Pancreas (tissue), 10 donors: ENCODE measurements at regions not wholly inside any gene's neighbourhood (a gene's known extent, or its start where the extent isn't known, plus 50 kb on each side); places are given as distances from the start of the nearest gene placed in this dataset.
"Not testable (repeated sequence)": the region's sequence is repeated elsewhere in the genome, so short reads cannot be mapped to it uniquely, and the experiment has no call there.

Experiments used
- ATAC-seq, 4 donors: fragments of 200-7000 bp; cut with Tn5 transposase; one replicate each; pipeline versions ENCODE4 v1.8.0 to v1.9.1; 2020; ENCODE audit warnings: mild to moderate bottlenecking in 4 of 4, moderate library complexity in 4 of 4
- DNase-seq, 6 donors: peaks; one replicate each; pipeline ENCODE4 v3.0.0-alpha.2; 2020
- FAIRE-seq: peaks from 2 replicates; lab custom pipeline; 2012; peaks lifted over from hg19 to GRCh38; lab: Jason Lieb, UNC
- H3K27ac ChIP-seq, 4 donors: fragments of 200-600 bp; sonication (generic); 1 replicate in 3 of 4; 2 replicates in 1 of 4; pipeline versions ENCODE4 v1.5.0 to v1.8.0; 2020
- H3K27me3 ChIP-seq, 4 donors: fragments of 200-600 bp; one replicate each; pipeline ENCODE4 v1.8.0; 2021
- H3K36me3 ChIP-seq, 3 donors: fragments of 200-600 bp; sonication (generic) in 1 of 3; one replicate each; pipeline versions ENCODE4 v1.5.0 to v1.8.0; 2020 to 2021
- H3K4me1 ChIP-seq, 3 donors: fragments of 200-600 bp; one replicate each; pipeline ENCODE4 v1.8.0; 2021
- H3K4me3 ChIP-seq, 4 donors: fragments of 200-600 bp; sonication (generic) in 2 of 4; one replicate each; pipeline versions ENCODE4 v1.5.0 to v1.8.0; 2020 to 2021
- H3K9me3 ChIP-seq, 4 donors: fragments of 200-600 bp; one replicate each; pipeline ENCODE4 v1.8.0; 2021
- WGBS, 2 donors: extraction: QIAGEN DNeasy Blood & Tissue Kit; methylation state at CpG; one replicate each; pipeline ENCODE4 v1.1.7; 2013; 5-methylcytosine and 5-hydroxymethylcytosine counted together
- intact Hi-C, 3 donors: fragments of 100-400 bp; cut with DNase I; formaldehyde crosslinking; loops; one replicate each; pipeline versions ENCODE4 v1.11.1 to v1.14.2; 2022
- TF ChIP-seq, protein P1 (sequence below), 4 donors: fragments of 200-600 bp; sonication (generic) in 3 of 4; IDR thresholded peaks; one replicate each; pipeline versions ENCODE4 v1.5.0 to v1.8.0; 2021; ENCODE audit warnings: antibody characterized with exemption in 4 of 4
- donor health status: healthy with polysubstance abuse.
- donor health status: DM: no; HTN: no; CAD: no; lungs with moderate emphysema.
- donor health status: DM: no; HTN: no; CAD: no.
- donor health status: control.
- donor health status: control.
- donor health status: Bipolar disorder and iron deficiency.
- donor health status: DM: yes; HTN: yes; CAD: no.
- donor health status: DM: no; HTN: no; CAD: no.
- donor health status: DM: no; HTN: no; CAD: no.
- donor health status: DM: yes; HTN: yes; CAD: no.

DNA sequence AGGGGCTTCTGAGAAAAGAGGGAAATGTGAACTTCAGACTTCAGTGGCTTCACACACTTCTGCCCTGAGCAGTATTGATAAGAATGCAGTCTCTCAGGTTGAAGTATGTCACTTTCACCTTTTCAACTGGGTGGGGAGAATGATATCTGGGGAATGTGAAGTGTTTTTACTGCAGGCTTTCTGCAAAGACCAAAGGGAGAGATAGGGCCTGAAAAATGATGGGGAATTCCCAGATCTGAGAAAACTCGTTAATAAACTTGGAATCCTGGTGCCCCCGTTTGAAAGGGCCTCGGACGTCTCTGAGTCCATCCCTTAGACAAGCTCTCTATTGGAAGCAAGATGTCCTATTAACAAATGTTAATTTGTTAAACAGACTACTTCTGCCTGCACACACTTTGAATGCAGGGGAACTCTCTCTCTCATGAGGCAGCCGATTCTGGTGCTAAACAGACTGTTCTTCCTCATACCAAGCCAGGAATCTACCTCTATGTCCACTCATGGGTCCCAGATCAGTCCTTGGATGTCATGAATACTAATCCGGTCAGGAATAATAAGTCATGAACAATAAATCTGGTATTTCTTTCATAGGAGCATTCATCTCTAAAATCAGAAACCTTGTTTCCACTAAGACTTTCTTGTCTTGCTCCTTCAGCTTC, 193.6 kb downstream of the JCAD start:
- ATAC-seq (peak in 3 of 4 donors; percentile 12 to 75 (median 71)), DNase-seq (no peak), FAIRE-seq (no peak)
- no peak overlapping the region for H3K4me3 ChIP-seq
- WGBS, 2 donors = 51 to 54% methylated on average over 6 of the region's 6 CpGs
- no peaks in the 10 kb centered on the region for H3K27me3 ChIP-seq
- H3K27ac ChIP-seq = peak overlapping the region in 1 of 4 donors; percentile 5
- H3K36me3 ChIP-seq = no peaks in the 10 kb centered on the region
- no peaks in the 10 kb centered on the region for H3K9me3 ChIP-seq
- intact Hi-C loops = no loop called here
- no peaks in the 10 kb centered on the region for H3K4me1 ChIP-seq
- TF ChIP-seq, protein P1, sequence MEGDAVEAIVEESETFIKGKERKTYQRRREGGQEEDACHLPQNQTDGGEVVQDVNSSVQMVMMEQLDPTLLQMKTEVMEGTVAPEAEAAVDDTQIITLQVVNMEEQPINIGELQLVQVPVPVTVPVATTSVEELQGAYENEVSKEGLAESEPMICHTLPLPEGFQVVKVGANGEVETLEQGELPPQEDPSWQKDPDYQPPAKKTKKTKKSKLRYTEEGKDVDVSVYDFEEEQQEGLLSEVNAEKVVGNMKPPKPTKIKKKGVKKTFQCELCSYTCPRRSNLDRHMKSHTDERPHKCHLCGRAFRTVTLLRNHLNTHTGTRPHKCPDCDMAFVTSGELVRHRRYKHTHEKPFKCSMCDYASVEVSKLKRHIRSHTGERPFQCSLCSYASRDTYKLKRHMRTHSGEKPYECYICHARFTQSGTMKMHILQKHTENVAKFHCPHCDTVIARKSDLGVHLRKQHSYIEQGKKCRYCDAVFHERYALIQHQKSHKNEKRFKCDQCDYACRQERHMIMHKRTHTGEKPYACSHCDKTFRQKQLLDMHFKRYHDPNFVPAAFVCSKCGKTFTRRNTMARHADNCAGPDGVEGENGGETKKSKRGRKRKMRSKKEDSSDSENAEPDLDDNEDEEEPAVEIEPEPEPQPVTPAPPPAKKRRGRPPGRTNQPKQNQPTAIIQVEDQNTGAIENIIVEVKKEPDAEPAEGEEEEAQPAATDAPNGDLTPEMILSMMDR (IDR thresholded peaks at IDR 0.05) = no peak

DNA sequence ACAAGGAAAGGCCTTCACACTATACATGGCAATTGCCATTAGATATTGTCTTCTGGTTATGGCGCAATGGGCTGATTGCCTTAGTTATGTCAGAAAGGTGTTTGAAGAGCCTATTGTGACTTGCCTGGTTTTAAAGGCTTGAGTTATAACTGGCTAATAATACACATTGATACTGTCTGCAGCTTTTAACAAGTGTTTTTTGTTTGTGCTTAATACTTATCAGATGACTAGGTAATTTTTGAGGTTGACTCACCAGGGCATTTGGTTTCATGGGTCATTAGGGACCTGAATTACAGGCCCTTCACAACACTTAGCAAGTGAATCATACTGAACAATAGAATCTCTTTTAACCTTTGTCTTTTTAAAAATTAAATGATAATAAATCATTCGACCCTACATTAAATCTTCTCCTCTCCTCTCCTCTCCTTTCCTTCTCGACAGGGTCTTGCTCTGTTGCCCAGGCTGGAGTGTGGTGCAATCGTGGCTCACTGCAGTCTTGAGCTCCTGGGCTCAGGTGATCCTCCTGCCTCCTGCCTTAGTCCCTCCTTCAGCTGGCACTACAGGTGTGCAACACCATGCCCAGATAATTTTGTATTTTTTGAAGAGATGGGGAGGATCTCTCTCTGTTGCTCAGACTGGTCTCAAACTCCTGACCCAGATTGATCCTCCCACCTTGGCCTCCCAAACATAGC, 196.3 kb downstream of the JCAD start:
- intact Hi-C loops = no loop called here
- no peak for FAIRE-seq
- H3K4me3 ChIP-seq = no peak overlapping the region
- 61 to 66% methylated on average over 4 of the region's 4 CpGs for WGBS, 2 donors
- DNase-seq = no peak
- TF ChIP-seq, protein P1 (IDR thresholded peaks at IDR 0.05) = no peak
- H3K36me3 ChIP-seq = no peaks in the 10 kb centered on the region
- no peaks in the 10 kb centered on the region for H3K4me1 ChIP-seq
- no peaks in the 10 kb centered on the region for H3K27me3 ChIP-seq
- ATAC-seq = peak in 3 of 4 donors; percentile 14 to 60 (median 54)
- no peaks in the 10 kb centered on the region for H3K9me3 ChIP-seq
- peak overlapping the region in 1 of 4 donors; percentile 39 for H3K27ac ChIP-seq

DNA sequence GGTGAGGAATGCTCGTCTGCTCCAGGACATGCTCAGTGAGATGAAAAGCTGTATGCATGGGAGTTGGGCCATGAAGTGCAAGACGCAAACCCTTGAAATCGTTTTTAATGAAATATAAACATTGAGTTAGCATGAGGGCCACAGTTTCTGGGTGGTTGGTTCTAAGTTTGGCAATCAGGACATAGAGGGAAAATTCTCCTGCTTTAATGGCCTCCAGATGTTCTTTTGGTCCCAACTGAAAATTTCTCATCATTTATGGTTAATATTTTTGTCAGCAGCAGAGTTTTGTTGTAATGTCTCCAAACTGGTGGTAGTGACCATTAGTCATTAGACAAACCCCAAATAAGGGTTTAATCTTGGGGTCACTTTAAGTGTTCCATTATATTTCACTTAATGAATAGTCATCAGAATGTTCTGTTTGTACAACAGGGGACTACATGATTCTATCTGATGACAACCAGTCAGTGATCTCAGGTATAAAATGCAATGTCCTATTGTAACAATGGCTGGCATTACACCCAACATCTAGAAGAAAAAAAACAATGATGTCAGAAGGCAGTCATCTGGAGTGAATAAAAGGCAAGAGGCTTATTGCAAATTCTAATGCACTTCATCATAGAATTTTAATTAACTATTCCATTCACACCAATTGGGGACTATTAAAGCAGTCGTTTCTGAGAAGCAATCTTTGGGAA, 197.4 kb downstream of the JCAD start:
- no peak overlapping the region for H3K4me3 ChIP-seq
- 61 to 83% methylated on average over 4 of the region's 4 CpGs for WGBS, 2 donors
- TF ChIP-seq, protein P1 (IDR thresholded peaks at IDR 0.05) = no peak
- no peaks in the 10 kb centered on the region for H3K9me3 ChIP-seq
- intact Hi-C loops = no loop called here
- H3K4me1 ChIP-seq = no peaks in the 10 kb centered on the region
- no peaks in the 10 kb centered on the region for H3K36me3 ChIP-seq
- FAIRE-seq = no peak
- ATAC-seq = no peak
- H3K27me3 ChIP-seq = no peaks in the 10 kb centered on the region
- DNase-seq = no peak
- H3K27ac ChIP-seq = no peak overlapping the region

DNA sequence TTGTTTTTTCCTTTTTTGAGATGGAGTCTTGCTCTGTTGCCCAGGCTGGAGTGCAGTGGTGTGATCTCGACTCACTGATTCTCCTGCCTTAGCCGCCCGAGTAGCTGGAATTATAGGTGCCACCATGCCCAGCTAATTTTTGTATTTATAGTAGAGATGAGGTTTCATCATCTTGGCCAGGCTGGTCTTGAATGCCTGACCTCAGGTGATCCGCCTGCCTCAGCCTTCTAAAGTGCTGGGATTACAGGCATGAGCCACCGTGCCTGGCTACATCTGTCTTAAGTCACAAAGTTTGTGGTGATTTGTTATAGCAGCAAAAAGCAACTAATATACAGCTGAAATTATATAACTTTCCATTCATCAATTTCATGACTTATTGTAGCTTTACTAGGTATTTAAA, 198.2 kb downstream of the JCAD start:
- WGBS, 2 donors = 86 to 96% methylated on average over 5 of the region's 5 CpGs
- H3K9me3 ChIP-seq, H3K27ac ChIP-seq, ATAC-seq, H3K4me1 ChIP-seq, H3K4me3 ChIP-seq, H3K27me3 ChIP-seq, FAIRE-seq, H3K36me3 ChIP-seq, intact Hi-C loops, DNase-seq: not testable (repeated sequence)

DNA sequence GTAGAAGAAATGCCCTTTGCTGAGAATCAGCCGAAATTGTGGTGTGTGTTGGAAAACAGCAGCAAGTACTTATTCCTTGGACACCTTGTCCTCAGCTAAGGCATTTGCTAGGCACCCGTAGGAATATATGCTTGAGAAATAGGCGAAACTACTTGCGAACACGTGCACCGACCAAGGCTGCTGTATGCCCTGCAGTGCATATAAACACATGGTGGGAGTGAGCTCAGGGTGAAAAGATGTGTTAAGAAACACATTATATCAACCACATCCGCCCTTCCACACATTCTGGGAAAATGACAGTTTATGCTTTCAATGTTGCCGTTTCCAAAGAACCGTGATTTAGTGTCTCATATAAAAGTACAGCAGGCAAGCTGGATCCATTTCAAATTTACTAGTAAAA, 199.2 kb downstream of the JCAD start:
- TF ChIP-seq, protein P1 (IDR thresholded peaks at IDR 0.05) = no peak
- 80 to 88% methylated on average over 9 of the region's 9 CpGs for WGBS, 2 donors
- intact Hi-C loops = no loop called here
- Histone ChIP-seq H3K9me3 (no peaks in the 10 kb centered on the region), H3K27ac (no peak overlapping the region), H3K4me3 (no peak overlapping the region), H3K27me3 (no peaks in the 10 kb centered on the region), H3K4me1 (no peaks in the 10 kb centered on the region), H3K36me3 (no peaks in the 10 kb centered on the region)
- DNase-seq = no peak
- no peak for ATAC-seq
- no peak for FAIRE-seq
